ENCODE measurements at regions not wholly inside any gene's neighbourhood (a gene's known extent, or its start where the extent isn't known, plus 50 kb on each side); places are given as distances from the start of the nearest gene placed in this dataset.
"Not testable (repeated sequence)": the region's sequence is repeated elsewhere in the genome, so short reads cannot be mapped to it uniquely, and the experiment has no call there.

GRCh38 chr10:32217216-32217615 lies 129.7 kb downstream of the EPC1 start:
- DNase-seq (ENCODE audit: low read depth in 2 of 2), result no peak

- DNase-seq (ENCODE audit: low read depth in 2 of 2), result not testable (repeated sequence)
These were observed 133.1 kb downstream of the EPC1 start for GRCh38 chr10:32213838-32214237.

- no peak for DNase-seq (ENCODE audit: low read depth in 2 of 2)
These were observed 136.0 kb downstream of the EPC1 start for GRCh38 chr10:32211046-32211363.

GRCh38 chr10:32210306-32211045 lies 136.5 kb downstream of the EPC1 start:
- DNase-seq (ENCODE audit: low read depth in 2 of 2), result no peak

GRCh38 chr10:32208005-32208404 lies 139.0 kb downstream of the EPC1 start:
- DNase-seq (ENCODE audit: low read depth in 2 of 2), result not testable (repeated sequence)

GRCh38 chr10:32207544-32207943 lies 139.4 kb downstream of the EPC1 start:
- DNase-seq (ENCODE audit: low read depth in 2 of 2), result peak; percentile 1 to 22

- no peak for DNase-seq (ENCODE audit: low read depth in 2 of 2)
These were observed 141.3 kb downstream of the EPC1 start for GRCh38 chr10:32205670-32206069.

GRCh38 chr10:32204606-32205005 lies 142.4 kb downstream of the EPC1 start:
- DNase-seq (ENCODE audit: low read depth in 2 of 2), result no peak

GRCh38 chr10:32199714-32200394 lies 143.6 kb upstream of the KIF5B start:
- DNase-seq (ENCODE audit: low read depth in 2 of 2), result no peak

- no peak for DNase-seq (ENCODE audit: low read depth in 2 of 2)
These were observed 141.2 kb upstream of the KIF5B start for GRCh38 chr10:32197423-32197822.

- DNase-seq (ENCODE audit: low read depth in 2 of 2), result no peak
These were observed 134.8 kb upstream of the KIF5B start for GRCh38 chr10:32190890-32191491.

- DNase-seq (ENCODE audit: low read depth in 2 of 2), result no peak
These were observed 133.3 kb upstream of the KIF5B start for GRCh38 chr10:32189400-32190084.

- DNase-seq (ENCODE audit: low read depth in 2 of 2), result not testable (repeated sequence)
These were observed 132.4 kb upstream of the KIF5B start for GRCh38 chr10:32188601-32189000.

- no peak for DNase-seq (ENCODE audit: low read depth in 2 of 2)
These were observed 131.5 kb upstream of the KIF5B start for GRCh38 chr10:32187686-32188085.

- not testable (repeated sequence) for DNase-seq (ENCODE audit: low read depth in 2 of 2)
These were observed 127.4 kb upstream of the KIF5B start for GRCh38 chr10:32183652-32184051.

- no peak for DNase-seq (ENCODE audit: low read depth in 2 of 2)
These were observed 126.3 kb upstream of the KIF5B start for GRCh38 chr10:32182476-32182875.

GRCh38 chr10:32180390-32181280 lies 124.4 kb upstream of the KIF5B start:
- DNase-seq (ENCODE audit: low read depth in 2 of 2), result no peak

GRCh38 chr10:32179836-32180235 lies 123.6 kb upstream of the KIF5B start:
- DNase-seq (ENCODE audit: low read depth in 2 of 2), result no peak

- not testable (repeated sequence) for DNase-seq (ENCODE audit: low read depth in 2 of 2)
These were observed 121.4 kb upstream of the KIF5B start for GRCh38 chr10:32177594-32177993.

- DNase-seq (ENCODE audit: low read depth in 2 of 2), result no peak
These were observed 119.4 kb upstream of the KIF5B start for GRCh38 chr10:32175629-32176028.

- no peak for DNase-seq (ENCODE audit: low read depth in 2 of 2)
These were observed 118.2 kb upstream of the KIF5B start for GRCh38 chr10:32174349-32174893.
